ENCODE measurements at regions not wholly inside any gene's neighbourhood (a gene's known extent, or its start where the extent isn't known, plus 50 kb on each side); places are given as distances from the start of the nearest gene placed in this dataset.

DNA sequence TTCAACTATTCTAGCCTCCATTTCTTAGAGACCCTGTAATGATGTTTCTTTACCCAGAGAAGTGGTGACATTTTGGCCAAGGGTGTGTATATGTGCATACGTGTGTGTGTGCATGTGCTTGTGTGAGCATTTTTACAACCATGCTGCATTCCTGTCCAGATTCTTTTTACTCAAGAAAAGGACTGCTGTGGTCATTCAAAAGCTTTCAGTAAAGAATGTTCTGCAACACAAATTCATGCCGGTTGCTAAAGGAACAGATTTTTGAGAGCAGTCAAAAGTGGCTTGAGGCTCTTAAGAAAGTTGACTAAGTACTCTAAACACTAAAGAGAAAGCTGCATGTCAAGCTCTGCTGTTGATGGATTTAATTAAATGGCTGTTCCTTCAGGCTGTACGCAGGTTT is 65.0 kb upstream of the FMR1 start:
- DNase-seq, result no peak

DNA sequence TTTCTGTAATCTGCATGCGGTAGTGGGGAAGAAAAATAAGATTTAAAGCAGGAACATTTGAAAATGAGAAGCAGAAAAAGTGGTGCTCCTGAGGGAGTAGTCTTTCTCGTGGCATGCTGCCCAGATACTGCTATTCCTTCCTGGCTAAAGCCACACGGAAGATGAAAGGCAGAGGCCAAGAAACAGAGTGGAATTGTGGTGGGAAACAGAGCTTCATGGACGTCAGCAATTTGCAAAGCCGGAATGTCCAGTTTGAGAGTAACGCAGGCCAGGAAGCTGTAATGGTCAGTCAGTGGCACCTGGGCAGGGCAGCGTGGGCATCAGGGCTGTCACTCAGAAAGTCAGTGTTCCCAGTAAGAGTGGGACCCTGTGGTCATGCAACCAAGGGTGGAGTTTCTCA is 63.7 kb upstream of the FMR1 start:
- peak; percentile 40 for DNase-seq

GRCh38 chrX:147848543-147849443 is 62.9 kb upstream of the FMR1 start:
- no peak for DNase-seq

DNA sequence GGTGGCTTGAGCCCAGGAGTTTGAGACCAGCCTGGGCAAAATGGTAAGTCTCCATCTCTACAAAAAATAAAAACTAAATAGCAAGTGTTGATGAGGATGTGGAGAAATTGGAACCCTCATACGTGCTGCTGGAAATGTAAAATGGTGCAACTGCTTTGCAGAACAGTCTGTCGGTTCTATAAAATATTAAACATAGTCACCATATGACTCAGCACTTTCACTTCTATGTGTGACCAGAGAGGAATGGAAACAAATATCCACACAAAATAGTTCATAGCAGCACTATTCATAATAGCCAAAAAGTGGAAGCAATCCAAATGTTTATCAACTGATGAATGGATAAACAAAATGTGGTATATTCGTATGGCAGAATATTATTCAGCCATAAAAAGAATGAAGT is 60.8 kb upstream of the FMR1 start:
- no peak for DNase-seq

GRCh38 chrX:147853701-147854100 is 58.0 kb upstream of the FMR1 start:
- DNase-seq, result no peak

DNA sequence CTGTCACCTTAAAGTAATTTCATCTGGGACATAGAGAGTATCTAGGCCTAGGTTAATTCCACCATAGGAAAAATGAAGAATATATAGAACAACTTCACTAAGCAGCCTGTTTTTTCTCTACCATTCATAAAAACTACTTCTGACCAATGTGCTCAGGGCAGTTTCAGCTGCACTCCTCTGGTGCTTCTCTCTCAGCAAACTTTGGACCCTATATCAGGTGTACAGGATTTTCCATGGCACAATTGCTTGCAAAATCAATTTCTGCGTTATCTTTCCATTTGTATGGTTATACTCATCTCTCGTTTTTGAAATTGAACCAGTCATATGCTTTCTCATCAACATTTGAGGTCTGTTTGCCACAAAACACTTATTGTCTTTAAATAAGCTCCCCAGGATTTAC is 52.1 kb upstream of the FMR1 start:
- no peak for DNase-seq
